HG03060 (cell line): ENCODE measurements at regions not wholly inside any gene's neighbourhood (a gene's known extent, or its start where the extent isn't known, plus 50 kb on each side); places are given as distances from the start of the nearest gene placed in this dataset.
"Not testable (repeated sequence)": the region's sequence is repeated elsewhere in the genome, so short reads cannot be mapped to it uniquely, and the experiment has no call there.

Experiments used
- ATAC-seq: cut with Tn5 transposase; IDR thresholded peaks from one replicate; pipeline ENCODE4 v1.9.1; 2021; ENCODE audit warnings: low read depth, moderate number of reproducible peaks; ENCODE audit not compliant: unreplicated experiment

DNA sequence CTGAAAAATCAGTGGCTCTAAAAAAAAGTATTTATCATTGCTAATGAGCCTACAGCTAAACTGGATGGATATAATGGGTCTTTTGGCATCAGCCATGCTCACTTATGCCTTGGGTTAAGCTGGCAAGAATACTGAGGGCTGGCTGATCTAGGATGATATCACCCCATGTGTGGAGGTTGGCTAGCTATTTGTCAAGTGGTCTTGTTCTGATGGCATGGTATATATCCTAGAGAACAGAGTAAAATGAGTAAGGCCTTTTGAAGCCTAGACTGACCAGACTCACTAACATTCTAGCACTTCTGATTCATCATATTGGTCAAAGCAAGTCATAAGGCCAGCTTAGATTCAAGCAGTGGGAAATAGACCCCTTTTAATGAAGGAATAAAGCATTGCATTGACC lies 383.0 kb downstream of the SLITRK1 start:
- no peak for ATAC-seq

GRCh38 chr13:83498481-83499190 lies 383.6 kb downstream of the SLITRK1 start:
- ATAC-seq: no peak

DNA sequence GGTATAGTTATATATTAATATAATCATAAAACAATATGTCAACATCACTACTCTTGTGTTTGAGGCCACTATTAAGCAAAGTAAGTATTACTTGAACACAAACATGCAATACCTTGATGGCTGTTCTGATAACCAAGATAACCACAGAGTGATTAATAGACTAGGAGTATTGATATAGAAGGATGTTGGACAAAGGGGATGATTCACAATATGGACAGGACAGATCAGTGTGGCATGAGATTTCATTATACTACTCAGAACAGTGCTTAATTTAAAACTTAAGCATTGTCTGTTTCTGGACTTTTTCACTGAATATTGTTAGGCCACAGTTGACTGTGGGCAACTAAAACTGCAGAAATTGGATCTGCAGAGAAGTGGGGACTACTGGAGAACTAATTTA lies 384.2 kb downstream of the SLITRK1 start:
- ATAC-seq: no peak

DNA sequence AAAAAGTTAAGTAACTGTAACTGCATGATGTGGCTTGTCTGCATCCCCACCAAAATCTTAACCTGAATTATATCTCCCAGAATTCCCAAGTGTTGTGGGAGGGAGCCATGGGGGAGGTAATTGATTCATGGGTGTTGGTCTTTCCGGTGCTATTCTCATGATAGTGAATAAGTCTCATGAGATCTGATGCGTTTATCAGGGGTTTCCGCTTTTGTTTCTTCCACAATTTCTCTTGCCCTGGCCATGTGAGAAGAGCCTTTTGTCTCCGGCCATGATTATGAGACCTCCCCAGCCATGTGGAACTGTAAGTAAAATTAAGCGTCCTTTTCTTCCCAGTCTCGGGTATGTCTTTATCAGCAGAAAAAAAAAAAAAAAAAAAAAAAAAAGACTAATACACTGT lies 385.8 kb downstream of the SLITRK1 start:
- ATAC-seq: no peak

DNA sequence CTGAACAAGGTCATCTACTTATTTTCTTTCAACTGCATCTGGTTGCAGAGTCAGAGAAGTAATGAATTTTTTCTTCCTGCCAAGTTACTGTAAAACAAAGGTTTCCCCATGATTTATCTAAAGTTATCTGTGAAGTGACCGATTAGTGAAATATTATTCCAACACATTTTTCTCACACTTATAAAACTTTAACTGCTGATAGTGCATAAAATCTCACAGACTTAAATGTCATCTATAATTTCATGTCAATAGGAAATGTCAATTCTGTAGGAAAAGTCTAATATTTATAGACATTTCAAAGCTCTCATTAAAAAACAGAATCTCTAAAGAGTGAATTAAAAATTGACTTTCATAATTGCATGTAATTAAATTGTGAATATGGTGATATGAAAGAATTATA lies 397.2 kb downstream of the SLITRK1 start:
- ATAC-seq: no peak

DNA sequence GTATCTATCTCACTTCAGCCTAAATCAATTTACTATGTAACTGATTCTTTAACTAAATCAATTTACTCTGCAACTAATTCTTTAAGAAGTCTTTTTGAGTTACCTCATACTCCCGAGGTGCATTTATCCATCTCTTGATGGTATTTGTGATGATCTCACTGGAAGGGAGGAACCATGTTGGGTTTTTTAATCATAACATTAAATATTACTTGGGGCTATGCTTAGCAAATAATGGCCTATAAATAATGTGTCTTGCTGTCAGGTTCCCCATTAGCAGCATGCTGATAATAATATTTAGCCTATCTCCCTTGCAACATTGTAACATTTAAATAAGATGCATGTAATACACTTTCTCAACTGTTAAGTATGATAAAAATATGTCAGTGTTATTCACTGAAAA lies 411.3 kb downstream of the SLITRK1 start:
- no peak for ATAC-seq

DNA sequence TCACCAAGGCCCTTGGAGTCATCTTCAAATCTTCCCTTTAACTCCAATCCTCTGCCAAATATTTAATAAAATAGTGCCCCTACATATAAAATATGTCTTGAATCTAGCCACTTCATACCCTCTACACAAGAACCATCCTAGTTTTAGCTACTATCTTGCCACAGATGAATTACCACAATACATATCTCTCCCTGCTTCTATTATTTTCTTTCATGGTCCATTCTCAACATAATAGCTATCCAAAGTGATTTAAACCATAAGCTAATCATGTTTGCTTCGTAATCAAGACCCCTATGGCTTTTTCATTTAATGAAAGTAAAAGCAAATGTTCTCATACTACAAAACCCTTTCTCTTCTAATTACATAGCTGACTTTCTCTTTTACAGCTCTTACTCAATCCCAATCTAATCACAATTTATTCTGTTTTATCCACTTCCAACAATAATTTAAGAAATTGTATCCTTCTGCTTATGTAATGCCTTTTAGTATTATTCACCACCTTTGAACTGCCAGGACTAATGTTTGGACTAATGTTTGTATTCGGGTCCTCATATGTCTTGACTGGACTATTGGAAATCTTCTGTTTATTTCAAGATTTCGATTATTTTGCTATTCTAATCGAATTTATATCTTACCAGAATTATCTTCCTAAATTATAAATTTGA lies 412.0 kb downstream of the SLITRK1 start:
- ATAC-seq: no peak

GRCh38 chr13:83453723-83454122 lies 428.6 kb downstream of the SLITRK1 start:
- ATAC-seq: no peak

DNA sequence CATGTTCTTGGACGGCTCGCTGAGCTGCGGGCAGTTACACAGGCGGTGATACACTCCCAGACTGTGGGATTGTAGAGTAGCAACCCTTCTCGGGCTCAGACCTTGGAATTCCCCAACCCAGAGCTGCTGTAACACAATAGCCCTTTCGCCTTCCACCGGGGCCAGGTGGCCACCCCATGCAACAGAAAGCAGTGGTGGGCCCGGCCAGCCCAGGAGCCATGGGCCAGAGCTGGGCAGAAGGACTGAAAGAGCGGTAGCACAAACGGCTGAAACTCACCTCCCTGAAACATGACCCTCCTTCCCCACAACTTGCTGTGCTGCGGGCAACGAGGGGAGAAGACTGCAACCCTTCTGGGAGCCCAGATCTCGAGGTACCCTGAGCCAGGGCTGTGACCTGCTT lies 429.0 kb downstream of the SLITRK1 start:
- no peak for ATAC-seq

GRCh38 chr13:83452292-83452950 lies 429.9 kb downstream of the SLITRK1 start:
- no peak for ATAC-seq

DNA sequence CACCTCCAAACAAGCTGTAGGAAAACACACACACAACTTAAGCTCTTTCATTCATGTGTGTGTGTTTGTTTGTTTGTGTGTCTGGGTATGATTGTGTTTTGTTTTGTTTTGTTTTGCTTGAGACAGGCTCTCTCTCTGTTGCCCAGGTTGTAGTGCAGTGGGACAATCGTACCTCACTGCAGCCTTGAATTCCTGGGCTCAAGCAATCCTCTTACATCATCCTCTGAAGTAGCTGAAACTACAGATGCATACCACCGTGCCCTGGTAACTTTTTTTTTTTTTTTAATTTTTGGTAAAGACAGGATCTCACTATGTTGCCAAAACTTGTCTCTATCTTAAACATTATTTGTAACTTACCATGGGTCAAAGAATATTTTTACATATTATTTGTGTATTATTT lies 431.7 kb downstream of the SLITRK1 start:
- no peak for ATAC-seq

DNA sequence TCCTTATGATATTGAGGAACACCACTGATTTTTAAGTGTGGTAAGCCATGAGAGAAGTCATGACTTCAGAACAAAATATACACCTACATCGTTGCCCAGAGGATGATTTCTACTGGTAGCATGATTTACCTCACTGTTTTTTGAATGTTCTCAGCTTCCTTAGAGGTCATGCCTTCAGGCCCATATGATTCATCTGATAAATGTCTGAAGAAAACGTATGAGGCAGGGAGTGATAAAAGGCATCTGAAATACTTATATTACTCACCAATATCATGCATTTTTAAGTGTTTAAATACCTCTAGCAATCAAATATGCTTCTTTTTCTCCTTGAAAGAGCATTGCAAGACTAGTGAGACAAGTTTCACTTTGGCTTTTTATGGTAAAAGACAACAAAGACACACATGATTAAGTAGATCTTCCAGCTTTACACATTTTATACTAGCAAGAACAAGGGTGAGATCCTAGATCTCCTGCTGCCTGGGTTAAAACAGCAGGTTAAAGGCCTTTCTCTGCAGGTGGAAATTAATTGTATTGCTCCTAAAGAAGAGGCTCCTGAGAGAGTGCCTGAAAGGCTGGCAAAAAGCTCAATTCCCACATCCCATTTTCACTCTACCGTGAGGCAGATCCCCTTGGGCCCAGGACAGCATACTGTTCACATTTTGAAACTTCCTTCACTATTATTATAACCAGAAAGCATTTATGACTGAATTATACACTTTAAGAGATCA lies 432.4 kb downstream of the SLITRK1 start:
- no peak for ATAC-seq

- no peak for ATAC-seq
Measured at GRCh38 chr13:83440465-83440864, 441.8 kb downstream of the SLITRK1 start.

DNA sequence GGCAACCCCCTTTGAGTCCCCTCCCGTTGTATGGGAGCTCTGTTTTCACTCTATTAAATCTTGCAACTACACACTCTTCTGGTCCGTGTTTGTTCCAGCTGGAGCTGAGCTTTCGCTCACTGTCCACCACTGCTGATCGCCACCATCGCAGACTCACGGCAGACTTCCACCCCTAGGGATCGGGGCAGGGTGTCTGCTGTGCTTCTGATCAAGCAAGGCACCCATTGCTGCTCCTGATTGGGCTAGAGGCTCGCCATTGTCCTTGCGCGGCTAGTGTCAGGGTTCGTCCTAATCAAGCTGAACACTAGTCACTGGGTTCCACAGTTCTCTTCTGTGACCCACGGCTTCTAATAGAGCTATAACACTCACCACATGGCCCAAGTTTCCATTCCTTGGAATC lies 442.8 kb downstream of the SLITRK1 start:
- ATAC-seq: not testable (repeated sequence)

DNA sequence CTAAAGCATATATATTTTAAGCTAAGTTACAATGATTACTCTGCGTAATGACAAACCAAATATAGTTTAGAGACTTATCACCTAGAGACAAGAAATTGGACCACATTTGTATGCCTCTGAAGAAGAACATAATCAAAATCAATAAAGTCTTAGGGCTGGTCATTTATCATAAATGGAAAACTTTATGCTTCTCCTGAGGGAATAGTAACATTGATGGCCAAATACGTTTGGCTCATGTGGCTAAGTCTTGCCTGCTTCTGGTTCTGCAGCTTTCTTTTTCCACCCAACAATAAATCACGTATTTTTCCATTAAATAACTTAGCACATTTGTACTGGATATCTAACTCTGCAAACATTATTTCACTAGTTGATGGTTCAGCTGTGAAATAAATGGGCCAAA lies 458.4 kb downstream of the SLITRK1 start:
- ATAC-seq: no peak

DNA sequence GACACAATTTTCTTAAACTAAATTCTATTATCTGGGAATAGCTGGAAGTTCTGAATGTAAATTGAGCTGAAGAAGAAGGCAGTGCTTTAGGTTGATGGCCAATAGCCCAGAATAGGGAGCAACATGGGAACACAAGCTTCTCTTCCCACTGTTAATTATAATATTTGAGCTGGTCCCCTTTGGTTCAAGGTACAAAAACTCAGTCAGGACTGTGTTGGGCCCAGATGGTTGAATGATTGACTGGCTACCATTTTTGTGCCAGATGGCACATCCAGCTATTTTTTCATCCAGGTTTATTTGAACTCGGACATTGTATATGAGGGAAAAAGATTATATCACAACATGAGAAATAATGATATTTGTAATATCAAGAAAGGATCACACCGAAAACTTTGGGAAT lies 458.9 kb downstream of the SLITRK1 start:
- no peak for ATAC-seq

- no peak for ATAC-seq
Measured at GRCh38 chr13:83414393-83414792, 467.9 kb downstream of the SLITRK1 start.

DNA sequence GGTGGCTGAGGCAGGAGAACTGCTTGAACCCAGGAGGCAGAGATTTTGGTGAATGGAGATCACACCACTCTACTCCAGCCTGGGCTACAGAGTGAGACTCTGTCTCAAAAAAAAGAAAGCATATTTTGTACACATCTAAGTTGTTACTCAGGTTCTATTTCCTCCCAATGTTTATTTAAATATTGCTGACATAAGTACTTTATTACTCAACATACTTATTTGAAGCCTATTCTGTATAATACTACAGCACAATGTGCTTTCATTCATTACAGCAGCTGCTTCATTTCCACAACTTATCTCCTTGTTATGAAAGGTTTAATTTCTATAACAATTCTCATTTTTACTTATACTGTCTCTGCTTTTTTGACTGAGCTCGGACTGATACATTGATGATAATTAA lies 495.7 kb downstream of the SLITRK1 start:
- no peak for ATAC-seq

DNA sequence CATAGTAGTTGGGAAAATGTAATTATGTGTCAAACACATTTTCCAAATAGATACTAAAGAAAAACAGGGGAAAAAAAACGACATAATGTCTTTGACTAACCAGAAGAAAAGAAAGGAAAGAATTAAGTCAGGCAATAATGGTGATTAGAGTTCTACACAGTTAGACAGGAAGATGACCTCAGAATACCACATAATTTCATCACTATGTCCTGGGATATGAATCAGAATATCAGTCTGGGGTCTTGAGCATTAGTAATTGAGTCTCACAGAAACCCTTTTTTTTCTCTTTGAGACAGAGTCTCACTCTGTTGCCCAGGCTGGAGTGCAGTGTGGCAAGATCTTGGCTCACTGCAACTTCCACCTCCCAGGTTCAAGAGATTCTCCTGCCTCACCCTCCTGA lies 503.4 kb downstream of the SLITRK1 start:
- no peak for ATAC-seq

DNA sequence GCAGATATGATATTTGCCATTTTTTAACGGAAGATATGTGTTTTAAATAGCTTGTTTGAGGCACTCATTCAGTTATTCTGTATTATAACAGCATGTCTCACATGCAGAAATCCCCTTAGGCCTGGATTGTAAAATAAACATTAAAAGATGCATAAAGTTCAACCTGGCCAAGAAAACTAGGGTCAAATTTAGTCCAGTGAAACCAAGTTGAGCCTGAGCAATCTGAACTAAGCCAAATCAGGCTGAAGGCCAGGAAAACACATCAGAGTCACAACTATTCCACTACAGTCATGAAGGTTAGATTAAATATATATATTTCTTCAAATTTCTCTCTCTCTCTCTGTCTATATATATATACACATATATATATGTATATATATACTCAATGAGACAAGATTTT lies 504.8 kb downstream of the SLITRK1 start:
- no peak for ATAC-seq

GRCh38 chr13:83372786-83373185 lies 509.5 kb downstream of the SLITRK1 start:
- ATAC-seq: no peak
